Activated T-cell treated with anti-CD3 and anti-CD28 coated beads, Interleukin-2, amount 50 U/mL, for 4 hours (primary cell): ENCODE measurements at regions not wholly inside any gene's neighbourhood (a gene's known extent, or its start where the extent isn't known, plus 50 kb on each side); places are given as distances from the start of the nearest gene placed in this dataset.

Experiments
- ATAC-seq, 2 donors: fragments of 200-7000 bp; cut with Tn5 transposase; one replicate each; pipeline ENCODE4 v1.10.0; 2021
- DNase-seq: peaks from one replicate; pipeline ENCODE4 v3.0.0-alpha.2; 2020
- H3K27me3 Mint-ChIP-seq: one replicate; pipeline ENCODE4 v1.8.0; 2021; ENCODE audit warnings: low read depth, mixed read lengths
- H3K36me3 Mint-ChIP-seq: one replicate; pipeline ENCODE4 v1.8.0; 2022; ENCODE audit warnings: mixed read lengths; ENCODE audit not compliant: insufficient read depth
- H3K4me1 Mint-ChIP-seq: one replicate; pipeline ENCODE4 v1.8.0; 2021; ENCODE audit warnings: low read depth, mixed read lengths
- H3K4me3 Mint-ChIP-seq: one replicate; pipeline ENCODE4 v1.8.0; 2021; ENCODE audit warnings: mild to moderate bottlenecking, moderate library complexity, mixed read lengths
- H3K9me3 Mint-ChIP-seq: one replicate; pipeline ENCODE4 v1.8.0; 2021; ENCODE audit warnings: mixed read lengths

- Mint-ChIP-seq H3K4me3 (no peak overlapping the region), H3K36me3 (no peaks in the 10 kb centered on the region), H3K27me3 (no peaks in the 10 kb centered on the region), H3K9me3 (no peaks in the 10 kb centered on the region), H3K4me1 (peaks cover 9% of the 10 kb centered on the region)
- DNase-seq (no peak), ATAC-seq (no peak)
Observed at GRCh38 chr21:29242201-29242600, 56.5 kb upstream of the BACH1 start.

GRCh38 chr21:29243188-29243587 lies 55.5 kb upstream of the BACH1 start:
- Mint-ChIP-seq H3K4me1 (peaks cover 9% of the 10 kb centered on the region), H3K27me3 (no peaks in the 10 kb centered on the region), H3K36me3 (no peaks in the 10 kb centered on the region), H3K9me3 (no peaks in the 10 kb centered on the region), H3K4me3 (no peak overlapping the region)
- DNase-seq (no peak), ATAC-seq (no peak)

DNA sequence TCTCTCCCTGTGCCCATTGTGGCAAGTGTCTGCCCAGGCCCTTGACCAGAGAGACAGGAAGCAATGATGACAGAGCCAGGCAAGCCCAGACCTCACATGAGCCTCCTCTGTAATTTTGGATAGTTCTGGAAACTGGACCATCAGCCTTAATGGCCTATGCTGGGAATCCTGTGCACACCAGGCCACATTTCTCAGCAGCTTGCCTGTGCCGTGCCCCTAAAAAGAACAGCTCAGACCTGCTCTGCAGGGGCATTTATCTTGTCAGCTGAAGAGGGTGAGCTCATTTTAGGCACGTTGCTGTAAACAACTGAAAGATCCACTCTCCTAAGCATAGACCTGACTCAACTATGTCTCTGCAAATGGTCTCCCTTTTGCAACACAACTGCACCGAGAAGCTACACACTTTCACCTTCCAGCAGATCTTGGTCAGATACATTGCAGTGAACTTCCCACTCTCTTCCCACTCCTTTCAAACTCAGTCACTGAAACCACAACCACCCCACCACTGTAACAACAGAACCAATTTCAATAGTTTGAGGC lies 53.5 kb upstream of the BACH1 start:
- H3K9me3 Mint-ChIP-seq = no peaks in the 10 kb centered on the region
- peak; percentile 94 to 96 for ATAC-seq
- no peak overlapping the region for H3K4me3 Mint-ChIP-seq
- H3K4me1 Mint-ChIP-seq = peaks cover 9% of the 10 kb centered on the region
- no peaks in the 10 kb centered on the region for H3K36me3 Mint-ChIP-seq
- H3K27me3 Mint-ChIP-seq = no peaks in the 10 kb centered on the region
- DNase-seq = no peak

GRCh38 chr21:29245863-29246262 lies 52.9 kb upstream of the BACH1 start:
- no peak for ATAC-seq
- Mint-ChIP-seq H3K36me3 (no peaks in the 10 kb centered on the region), H3K4me3 (no peak overlapping the region), H3K4me1 (peaks cover 9% of the 10 kb centered on the region), H3K27me3 (no peaks in the 10 kb centered on the region), H3K9me3 (no peaks in the 10 kb centered on the region)
- DNase-seq = no peak

DNA sequence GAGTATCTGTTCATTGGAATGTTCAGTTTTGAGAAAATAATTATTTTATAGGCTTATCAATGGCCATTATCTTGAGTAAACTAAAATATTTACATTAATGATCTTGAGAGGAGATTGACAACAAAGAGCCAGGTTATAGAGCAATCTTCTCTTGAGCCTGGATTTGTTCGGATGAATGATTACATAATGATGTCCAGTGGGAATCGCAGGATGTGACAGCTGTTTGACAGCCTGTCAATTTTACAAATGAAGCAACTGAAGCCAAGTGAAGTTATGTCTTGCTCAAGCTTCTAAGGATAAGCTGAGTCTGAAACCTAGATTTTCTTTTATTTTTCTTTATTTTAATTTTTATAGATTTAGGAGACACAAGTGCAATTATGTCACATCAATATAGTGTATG lies 52.1 kb upstream of the BACH1 start:
- H3K36me3 Mint-ChIP-seq = no peaks in the 10 kb centered on the region
- no peaks in the 10 kb centered on the region for H3K9me3 Mint-ChIP-seq
- no peak for ATAC-seq
- H3K27me3 Mint-ChIP-seq = peaks cover 2% of the 10 kb centered on the region
- no peak overlapping the region for H3K4me3 Mint-ChIP-seq
- no peak for DNase-seq
- H3K4me1 Mint-ChIP-seq = peaks cover 9% of the 10 kb centered on the region

DNA sequence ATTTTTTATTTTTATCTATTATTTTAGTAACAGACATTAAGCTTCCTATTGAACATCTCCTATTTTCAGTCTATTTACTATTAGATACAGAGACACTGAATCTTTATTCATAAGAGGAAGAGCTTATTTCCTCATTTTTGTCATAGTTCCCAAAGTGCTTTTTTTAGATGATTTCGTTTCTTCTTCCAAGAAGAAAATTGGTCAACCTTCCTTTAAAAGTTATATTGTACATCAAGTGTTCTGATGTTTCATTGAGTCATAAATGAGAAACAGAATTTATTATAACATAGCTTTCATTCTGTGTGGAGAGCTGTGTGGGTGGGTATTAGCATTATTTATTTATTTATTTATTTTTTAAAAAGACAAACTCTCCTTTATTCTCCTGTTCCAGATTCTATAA lies 50.6 kb upstream of the BACH1 start:
- H3K36me3 Mint-ChIP-seq = no peaks in the 10 kb centered on the region
- ATAC-seq = no peak
- peaks cover 8% of the 10 kb centered on the region for H3K9me3 Mint-ChIP-seq
- H3K4me3 Mint-ChIP-seq = no peak overlapping the region
- peaks cover 9% of the 10 kb centered on the region for H3K27me3 Mint-ChIP-seq
- H3K4me1 Mint-ChIP-seq = peaks cover 9% of the 10 kb centered on the region
- DNase-seq = no peak
